Limb (tissue), 2 donors: ENCODE measurements at regions not wholly inside any gene's neighbourhood (a gene's known extent, or its start where the extent isn't known, plus 50 kb on each side); places are given as distances from the start of the nearest gene placed in this dataset.
A peak's percentile ranks its signal among the peaks of the same experiment; 100 is the strongest.
"Not testable (repeated sequence)": the region's sequence is repeated elsewhere in the genome, so short reads cannot be mapped to it uniquely, and the experiment has no call there.

Experiments used
- DNase-seq, 2 donors: peaks; one replicate each; pipeline ENCODE4 v3.0.0-alpha.2; 2016; ENCODE audit errors: extremely low spot score in 2 of 2

- DNase-seq = not testable (repeated sequence)
Measured at GRCh38 chr6:99141906-99142305, 194.2 kb upstream of the FBXL4 start.

- DNase-seq = no peak
Measured at GRCh38 chr6:99138445-99138844, 190.7 kb upstream of the FBXL4 start.

- no peak for DNase-seq
Measured at GRCh38 chr6:99137314-99137713, 189.6 kb upstream of the FBXL4 start.

GRCh38 chr6:99136488-99136887 lies 188.7 kb upstream of the FBXL4 start:
- no peak for DNase-seq

- DNase-seq = no peak
Measured at GRCh38 chr6:99132026-99132635, 184.4 kb upstream of the FBXL4 start.

GRCh38 chr6:99130897-99131873 lies 183.4 kb upstream of the FBXL4 start:
- no peak for DNase-seq

- DNase-seq = no peak
Measured at GRCh38 chr6:99129835-99130234, 182.1 kb upstream of the FBXL4 start.

GRCh38 chr6:99121748-99122147 lies 174.0 kb upstream of the FBXL4 start:
- no peak for DNase-seq

- no peak for DNase-seq
Measured at GRCh38 chr6:99120641-99121040, 172.9 kb upstream of the FBXL4 start.

- peak in 1 of 2 donors; percentile 35 for DNase-seq
Measured at GRCh38 chr6:99119109-99120031, 171.6 kb upstream of the FBXL4 start.

- DNase-seq = no peak
Measured at GRCh38 chr6:99114769-99115406, 167.1 kb upstream of the FBXL4 start.

- no peak for DNase-seq
Measured at GRCh38 chr6:99111590-99111989, 163.8 kb upstream of the FBXL4 start.

- DNase-seq = no peak
Measured at GRCh38 chr6:99110029-99110428, 162.3 kb upstream of the FBXL4 start.

GRCh38 chr6:99104218-99104617 lies 156.5 kb upstream of the FBXL4 start:
- no peak for DNase-seq

GRCh38 chr6:99099243-99099642 lies 151.5 kb upstream of the FBXL4 start:
- DNase-seq = no peak

- DNase-seq = no peak
Measured at GRCh38 chr6:99096170-99096569, 148.4 kb upstream of the FBXL4 start.

GRCh38 chr6:99093456-99094190 lies 145.9 kb upstream of the FBXL4 start:
- DNase-seq = no peak

GRCh38 chr6:99092461-99092860 lies 144.7 kb upstream of the FBXL4 start:
- no peak for DNase-seq

GRCh38 chr6:99091985-99092384 lies 144.2 kb upstream of the FBXL4 start:
- DNase-seq = no peak

GRCh38 chr6:99080191-99080590 lies 132.4 kb upstream of the FBXL4 start:
- DNase-seq = no peak

- DNase-seq = no peak
Measured at GRCh38 chr6:99079058-99079457, 131.3 kb upstream of the FBXL4 start.
